ENCODE measurements at regions not wholly inside any gene's neighbourhood (a gene's known extent, or its start where the extent isn't known, plus 50 kb on each side); places are given as distances from the start of the nearest gene placed in this dataset.

DNA sequence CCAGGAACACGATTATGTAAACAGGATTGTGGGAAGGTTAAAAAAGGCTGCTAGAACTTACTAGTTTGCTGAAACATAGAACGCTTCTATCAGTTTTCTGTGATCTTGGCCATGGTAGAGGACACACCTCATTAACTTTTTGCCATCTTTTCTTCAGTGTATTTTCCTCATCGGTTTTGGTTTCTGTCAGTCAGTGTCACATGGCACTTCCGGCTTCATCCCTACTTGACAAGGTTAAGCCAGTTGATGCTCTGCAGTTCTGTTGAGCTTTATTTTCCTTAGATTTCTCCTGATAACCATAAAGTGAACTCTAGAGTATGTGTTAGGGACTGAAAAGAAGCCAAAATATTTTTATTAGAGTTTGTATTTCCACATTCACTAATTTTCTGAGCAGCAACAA, 147.5 kb downstream of the NDFIP2 start:
- TF ChIP-seq, protein P1, sequence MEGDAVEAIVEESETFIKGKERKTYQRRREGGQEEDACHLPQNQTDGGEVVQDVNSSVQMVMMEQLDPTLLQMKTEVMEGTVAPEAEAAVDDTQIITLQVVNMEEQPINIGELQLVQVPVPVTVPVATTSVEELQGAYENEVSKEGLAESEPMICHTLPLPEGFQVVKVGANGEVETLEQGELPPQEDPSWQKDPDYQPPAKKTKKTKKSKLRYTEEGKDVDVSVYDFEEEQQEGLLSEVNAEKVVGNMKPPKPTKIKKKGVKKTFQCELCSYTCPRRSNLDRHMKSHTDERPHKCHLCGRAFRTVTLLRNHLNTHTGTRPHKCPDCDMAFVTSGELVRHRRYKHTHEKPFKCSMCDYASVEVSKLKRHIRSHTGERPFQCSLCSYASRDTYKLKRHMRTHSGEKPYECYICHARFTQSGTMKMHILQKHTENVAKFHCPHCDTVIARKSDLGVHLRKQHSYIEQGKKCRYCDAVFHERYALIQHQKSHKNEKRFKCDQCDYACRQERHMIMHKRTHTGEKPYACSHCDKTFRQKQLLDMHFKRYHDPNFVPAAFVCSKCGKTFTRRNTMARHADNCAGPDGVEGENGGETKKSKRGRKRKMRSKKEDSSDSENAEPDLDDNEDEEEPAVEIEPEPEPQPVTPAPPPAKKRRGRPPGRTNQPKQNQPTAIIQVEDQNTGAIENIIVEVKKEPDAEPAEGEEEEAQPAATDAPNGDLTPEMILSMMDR (conservative IDR thresholded peaks at IDR 0.05) = no peak

More for the DNA sequence above, 147.5 kb downstream of the NDFIP2 start:
- Histone ChIP-seq H2AFZ (ENCODE audit: low read length) (no peak overlapping the region), H3K9me3 (ENCODE audit: control insufficient read depth, low read depth, low read length) (no peaks in the 10 kb centered on the region), H3T11ph (ENCODE audit: low read length) (no peak overlapping the region), H4K5ac (ENCODE audit: insufficient read length, low read depth, low read length) (no peak overlapping the region), H3K27me3 (ENCODE audit: insufficient read depth, low read length) (no peaks in the 10 kb centered on the region), H3K14ac (ENCODE audit: insufficient read depth, low read length) (no peak overlapping the region), H3K23me2 (ENCODE audit: insufficient read length, low read depth, low read length, poor library complexity, severe bottlenecking) (no peaks in the 10 kb centered on the region), H3K18ac (ENCODE audit: insufficient read length, low read depth, low read length) (no peak overlapping the region), H2BK12ac (ENCODE audit: insufficient read length, low read depth, low read length) (no peak overlapping the region), H3K4me1 (ENCODE audit: insufficient read depth, low read length) (peaks cover 2% of the 10 kb centered on the region; the same call in 1 of the 2 replicates), H3K4ac (ENCODE audit: low read depth, low read length) (no peak overlapping the region), H3K23ac (ENCODE audit: insufficient read length, low read depth, low read length) (no peak overlapping the region), H4K91ac (ENCODE audit: insufficient read length, low read depth, low read length) (no peak overlapping the region), H4K20me1 (ENCODE audit: control insufficient read depth, insufficient read depth, insufficient read length) (no peaks in the 10 kb centered on the region), H3K4me2 (ENCODE audit: insufficient read depth, insufficient read length, low read length) (no peak overlapping the region), H2BK20ac (ENCODE audit: low read depth, low read length, poor library complexity, severe bottlenecking) (no peak overlapping the region), H3K79me1 (ENCODE audit: insufficient read depth, low read depth, low read length, poor library complexity, severe bottlenecking) (no peaks in the 10 kb centered on the region), H3K56ac (ENCODE audit: insufficient read length, low read depth, low read length) (no peak overlapping the region), H4K8ac (replicated peaks; ENCODE audit: insufficient read length, low read depth, low read length) (no peak overlapping the region), H3K79me2 (ENCODE audit: insufficient read depth, low read length) (no peaks in the 10 kb centered on the region), H2BK15ac (ENCODE audit: low read depth, low read length) (no peak overlapping the region), H3K9ac (ENCODE audit: extremely low read depth, insufficient read length, low read length) (no peak overlapping the region), H2AK5ac (ENCODE audit: insufficient read length, low read length) (no peak overlapping the region), H3K27ac (ENCODE audit: insufficient read length, low read depth, low read length) (no peak overlapping the region), H2BK120ac (ENCODE audit: low read depth, low read length, poor library complexity, severe bottlenecking) (no peak overlapping the region), H2BK5ac (ENCODE audit: insufficient read length, low read length) (no peak overlapping the region)
- H3K4me1 Mint-ChIP-seq = peaks cover 2 to 3% of the 10 kb centered on the region in 2 experiments; a peak in 3 of 4 replicates
- H3K36me3 Mint-ChIP-seq (ENCODE audit: insufficient read depth in 1 of 3, low read depth in 3 of 3) = no peaks in the 10 kb centered on the region
- H3K27me3 Mint-ChIP-seq (ENCODE audit: low read depth) = no peaks in the 10 kb centered on the region; the same call in 1 of the 2 replicates
- no peak for DNase-seq
- no peaks in the 10 kb centered on the region for H3K9me3 Mint-ChIP-seq
- no CpG with 5 or more reads among the region's 4 CpGs for WGBS (ENCODE audit: extremely low coverage, insufficient read length, low lambda C conversion rate)
- H3K27ac Mint-ChIP-seq = no peak overlapping the region
- no peak overlapping the region for H3K4me3 Mint-ChIP-seq
